ENCODE measurements at regions not wholly inside any gene's neighbourhood (a gene's known extent, or its start where the extent isn't known, plus 50 kb on each side); places are given as distances from the start of the nearest gene placed in this dataset.

DNA sequence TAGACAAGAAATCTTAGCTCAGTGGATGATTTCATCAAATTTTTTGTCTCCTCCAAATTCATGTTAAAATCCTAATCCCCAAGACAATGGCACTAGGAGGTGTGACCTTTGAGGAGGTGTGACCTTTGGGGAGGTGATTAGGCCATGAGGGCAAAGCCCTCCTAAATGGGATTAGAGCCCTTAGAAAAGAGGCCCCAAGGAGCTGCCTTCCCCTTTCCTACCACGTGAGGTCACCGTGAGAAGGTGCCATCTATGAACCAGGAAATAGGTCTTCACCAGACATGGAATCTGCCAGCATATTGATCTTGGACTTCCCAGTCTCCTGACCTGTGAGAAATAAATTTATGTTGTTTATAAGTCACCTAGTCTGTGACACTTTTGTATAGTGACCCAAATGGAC is 138.7 kb downstream of the TRIM29 start:
- Mint-ChIP-seq H3K27me3 (ENCODE audit: low read depth in 2 of 2) (peaks cover 30 to 50% of the 10 kb centered on the region in 2 donors), H3K4me1 (no peaks in the 10 kb centered on the region), H3K9me3 (no peaks in the 10 kb centered on the region), H3K4me3 (no peak overlapping the region), H3K27ac (no peak overlapping the region), H3K36me3 (no peaks in the 10 kb centered on the region)
- WGBS (ENCODE audit: insufficient coverage), result 75% methylated on average over 1 of the region's 2 CpGs
- no peak overlapping the region for H3K4me3 ChIP-seq (ENCODE audit: low read length)
- H3K4me1 ChIP-seq (ENCODE audit: control insufficient read depth, insufficient read depth, low read length), result no peaks in the 10 kb centered on the region
- no peaks in the 10 kb centered on the region for H3K9me3 ChIP-seq (ENCODE audit: control insufficient read depth, insufficient read depth, low read length)
- H3K27ac ChIP-seq (ENCODE audit: low read length), result no peak overlapping the region
- DNase-seq (no peak), ATAC-seq (no peak)
- peaks cover 2% of the 10 kb centered on the region for H3K27me3 ChIP-seq (ENCODE audit: control insufficient read depth, insufficient read depth, low read length)
- intact Hi-C loops (cut with micrococcal nuclease), result no loop called here
- TF ChIP-seq, protein P1, sequence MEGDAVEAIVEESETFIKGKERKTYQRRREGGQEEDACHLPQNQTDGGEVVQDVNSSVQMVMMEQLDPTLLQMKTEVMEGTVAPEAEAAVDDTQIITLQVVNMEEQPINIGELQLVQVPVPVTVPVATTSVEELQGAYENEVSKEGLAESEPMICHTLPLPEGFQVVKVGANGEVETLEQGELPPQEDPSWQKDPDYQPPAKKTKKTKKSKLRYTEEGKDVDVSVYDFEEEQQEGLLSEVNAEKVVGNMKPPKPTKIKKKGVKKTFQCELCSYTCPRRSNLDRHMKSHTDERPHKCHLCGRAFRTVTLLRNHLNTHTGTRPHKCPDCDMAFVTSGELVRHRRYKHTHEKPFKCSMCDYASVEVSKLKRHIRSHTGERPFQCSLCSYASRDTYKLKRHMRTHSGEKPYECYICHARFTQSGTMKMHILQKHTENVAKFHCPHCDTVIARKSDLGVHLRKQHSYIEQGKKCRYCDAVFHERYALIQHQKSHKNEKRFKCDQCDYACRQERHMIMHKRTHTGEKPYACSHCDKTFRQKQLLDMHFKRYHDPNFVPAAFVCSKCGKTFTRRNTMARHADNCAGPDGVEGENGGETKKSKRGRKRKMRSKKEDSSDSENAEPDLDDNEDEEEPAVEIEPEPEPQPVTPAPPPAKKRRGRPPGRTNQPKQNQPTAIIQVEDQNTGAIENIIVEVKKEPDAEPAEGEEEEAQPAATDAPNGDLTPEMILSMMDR (IDR thresholded peaks at IDR 0.05), result no peak
- H3K36me3 ChIP-seq (ENCODE audit: control insufficient read depth, insufficient read depth, low read length), result no peaks in the 10 kb centered on the region

DNA sequence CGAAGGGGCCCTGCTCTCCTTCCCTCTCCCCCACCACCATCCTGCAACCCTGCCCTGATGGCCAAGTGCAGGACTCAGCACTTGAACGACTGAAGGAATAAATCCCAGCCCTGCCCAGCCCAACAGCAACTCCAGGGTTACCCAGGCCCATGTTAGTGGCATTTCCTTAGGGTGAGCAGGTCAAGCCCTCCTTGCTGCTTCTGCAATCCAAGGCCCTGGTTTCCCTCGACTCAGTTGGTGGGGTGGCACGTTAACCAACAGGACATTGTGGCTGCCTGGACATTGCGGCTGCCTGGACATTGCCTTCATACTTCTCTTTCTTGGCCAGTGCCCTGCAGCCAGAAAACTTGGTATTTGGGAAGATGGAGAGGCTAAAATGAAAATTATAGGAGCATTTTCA is 141.4 kb downstream of the TRIM29 start:
- 64% methylated on average over 5 of the region's 5 CpGs for WGBS (ENCODE audit: insufficient coverage)
- ATAC-seq, result no peak
- H3K4me1 Mint-ChIP-seq, result no peaks in the 10 kb centered on the region
- Histone ChIP-seq H3K9me3 (ENCODE audit: control insufficient read depth, insufficient read depth, low read length) (no peaks in the 10 kb centered on the region), H3K27ac (ENCODE audit: low read length) (no peak overlapping the region), H3K36me3 (ENCODE audit: control insufficient read depth, insufficient read depth, low read length) (no peaks in the 10 kb centered on the region), H3K4me1 (ENCODE audit: control insufficient read depth, insufficient read depth, low read length) (no peaks in the 10 kb centered on the region), H3K27me3 (ENCODE audit: control insufficient read depth, insufficient read depth, low read length) (no peaks in the 10 kb centered on the region), H3K4me3 (ENCODE audit: low read length) (no peak overlapping the region)
- intact Hi-C loops (cut with micrococcal nuclease), result no loop called here
- TF ChIP-seq, protein P1 (IDR thresholded peaks at IDR 0.05), result no peak
- DNase-seq, result no peak
- H3K27me3 Mint-ChIP-seq (ENCODE audit: low read depth in 2 of 2), result peaks cover 17 to 24% of the 10 kb centered on the region in 2 donors
- H3K27ac Mint-ChIP-seq, result no peak overlapping the region
- no peaks in the 10 kb centered on the region for H3K36me3 Mint-ChIP-seq
- no peak overlapping the region for H3K4me3 Mint-ChIP-seq
- no peaks in the 10 kb centered on the region for H3K9me3 Mint-ChIP-seq

DNA sequence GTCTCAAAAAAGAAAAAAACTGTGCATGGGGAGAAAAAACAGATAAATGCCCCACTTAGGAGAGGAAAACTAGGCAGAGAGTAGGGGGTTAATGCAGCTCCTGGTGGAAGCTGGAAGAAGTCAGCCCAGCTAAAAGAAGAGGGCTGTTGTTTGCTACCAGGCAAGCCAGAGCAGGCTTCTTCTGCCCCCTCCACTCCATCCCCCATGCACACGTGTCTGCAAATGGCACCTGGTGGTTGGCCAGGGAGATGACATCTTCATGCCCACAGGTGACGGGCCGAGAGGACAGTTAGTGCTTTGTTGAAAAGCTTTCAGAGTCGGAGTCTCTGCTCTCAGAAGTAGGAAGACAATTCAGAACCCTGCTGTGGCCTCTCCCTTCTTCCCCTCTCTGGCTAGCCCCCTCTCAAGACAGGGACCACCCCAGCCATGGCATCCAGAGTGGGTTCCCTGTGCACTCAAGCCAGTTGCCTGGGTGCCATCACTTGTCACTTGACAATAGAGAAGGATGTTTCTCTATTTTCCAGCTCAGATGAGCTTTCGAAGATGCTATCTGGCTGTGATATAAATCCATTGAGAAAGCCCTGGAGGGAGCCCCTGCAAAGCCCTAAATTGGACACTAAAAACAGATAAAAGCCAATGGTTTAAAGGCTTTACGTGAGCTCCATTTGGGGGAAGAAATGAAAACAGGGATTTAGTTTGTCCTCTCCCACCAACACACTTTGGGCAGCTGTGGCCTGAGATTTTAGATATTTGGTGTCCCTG is 142.0 kb downstream of the TRIM29 start:
- Mint-ChIP-seq H3K27me3 (ENCODE audit: low read depth in 2 of 2) (peaks cover 15 to 17% of the 10 kb centered on the region in 2 donors), H3K4me1 (no peaks in the 10 kb centered on the region), H3K4me3 (no peak overlapping the region), H3K27ac (no peak overlapping the region), H3K9me3 (no peaks in the 10 kb centered on the region), H3K36me3 (no peaks in the 10 kb centered on the region)
- no peak overlapping the region for H3K27ac ChIP-seq (ENCODE audit: low read length)
- H3K4me1 ChIP-seq (ENCODE audit: control insufficient read depth, insufficient read depth, low read length), result no peaks in the 10 kb centered on the region
- TF ChIP-seq, protein P1 (IDR thresholded peaks at IDR 0.05), result no peak
- H3K9me3 ChIP-seq (ENCODE audit: control insufficient read depth, insufficient read depth, low read length), result no peaks in the 10 kb centered on the region
- DNase-seq (no peak), ATAC-seq (no peak)
- intact Hi-C loops (cut with micrococcal nuclease), result no loop called here
- no peaks in the 10 kb centered on the region for H3K27me3 ChIP-seq (ENCODE audit: control insufficient read depth, insufficient read depth, low read length)
- no peaks in the 10 kb centered on the region for H3K36me3 ChIP-seq (ENCODE audit: control insufficient read depth, insufficient read depth, low read length)
- H3K4me3 ChIP-seq (ENCODE audit: low read length), result no peak overlapping the region
- WGBS (ENCODE audit: insufficient coverage), result 80% methylated on average over 6 of the region's 6 CpGs

DNA sequence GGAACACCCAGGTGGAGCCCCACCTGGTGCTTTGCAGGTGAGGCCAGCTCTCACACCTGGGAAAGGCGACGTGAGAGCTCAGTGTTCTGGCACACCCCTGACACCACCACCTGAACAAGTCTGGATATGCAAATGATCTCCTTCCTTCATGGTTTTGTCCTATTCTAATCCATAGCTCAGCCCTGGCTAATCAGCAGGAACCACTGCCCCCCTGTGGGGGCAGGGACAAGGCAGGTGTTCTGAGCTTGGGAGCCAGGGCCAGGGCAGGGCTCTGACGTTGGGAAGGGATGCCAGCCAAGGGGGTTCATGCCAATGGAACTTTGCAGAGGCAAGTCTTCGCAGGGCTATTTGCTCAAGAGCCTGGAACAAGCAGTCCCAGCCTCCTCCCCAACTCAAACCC is 144.2 kb downstream of the TRIM29 start:
- Histone ChIP-seq H3K36me3 (ENCODE audit: control insufficient read depth, insufficient read depth, low read length) (no peaks in the 10 kb centered on the region), H3K4me1 (ENCODE audit: control insufficient read depth, insufficient read depth, low read length) (no peaks in the 10 kb centered on the region), H3K27me3 (ENCODE audit: control insufficient read depth, insufficient read depth, low read length) (no peaks in the 10 kb centered on the region), H3K4me3 (ENCODE audit: low read length) (no peak overlapping the region), H3K27ac (ENCODE audit: low read length) (no peak overlapping the region), H3K9me3 (ENCODE audit: control insufficient read depth, insufficient read depth, low read length) (no peaks in the 10 kb centered on the region)
- no peaks in the 10 kb centered on the region for H3K9me3 Mint-ChIP-seq
- 85% methylated on average over 4 of the region's 4 CpGs for WGBS (ENCODE audit: insufficient coverage)
- H3K4me3 Mint-ChIP-seq, result no peak overlapping the region
- TF ChIP-seq, protein P1 (IDR thresholded peaks at IDR 0.05), result no peak
- ATAC-seq, result no peak
- peaks cover 14 to 16% of the 10 kb centered on the region in 2 donors for H3K27me3 Mint-ChIP-seq (ENCODE audit: low read depth in 2 of 2)
- intact Hi-C loops (cut with micrococcal nuclease), result no loop called here
- no peak overlapping the region for H3K27ac Mint-ChIP-seq
- DNase-seq, result no peak
- no peaks in the 10 kb centered on the region for H3K36me3 Mint-ChIP-seq
- H3K4me1 Mint-ChIP-seq, result no peaks in the 10 kb centered on the region
